CD8-positive, alpha-beta memory T cell (primary cell): ENCODE measurements at regions not wholly inside any gene's neighbourhood (a gene's known extent, or its start where the extent isn't known, plus 50 kb on each side); places are given as distances from the start of the nearest gene placed in this dataset.
A peak's percentile ranks its signal among the peaks of the same experiment; 100 is the strongest.

Source experiments
- CTCF ChIA-PET: fragments of 350-600 bp; sonication (Branson Sonifier 250); formaldehyde crosslinking; loops from one replicate; lab custom pipeline; 2021; ENCODE audit warnings: antibody characterized with exemption; lab: Charles Lee
- POLR2A ChIA-PET: fragments of 350-600 bp; sonication (Branson Sonifier 250); formaldehyde crosslinking; loops from one replicate; lab custom pipeline; 2021; ENCODE audit warnings: antibody characterized with exemption; lab: Charles Lee
- DNase-seq, 5 donors: peaks; one replicate each; pipeline versions ENCODE4 v3.0.0 to v3.0.0-alpha.2; 2020 to 2022; ENCODE audit warnings: mixed read lengths in 1 of 5
- H3K27ac ChIP-seq: one replicate; pipeline ENCODE4 v1.7.0; 2013; ENCODE audit warnings: low read depth, mild to moderate bottlenecking, low read length, moderate library complexity
- H3K27me3 ChIP-seq: 2 replicates; pipeline ENCODE4 v1.7.0; 2013; ENCODE audit warnings: low read length, mild to moderate bottlenecking; ENCODE audit not compliant: insufficient read depth, poor library complexity, severe bottlenecking
- H3K36me3 ChIP-seq: 2 replicates; pipeline ENCODE4 v1.7.0; 2013; ENCODE audit warnings: mild to moderate bottlenecking, low read length, moderate library complexity; ENCODE audit not compliant: insufficient read depth
- H3K4me1 ChIP-seq: 2 replicates; pipeline ENCODE4 v1.7.0; 2013; ENCODE audit warnings: mild to moderate bottlenecking, low read length, moderate library complexity; ENCODE audit not compliant: insufficient read depth
- H3K4me3 ChIP-seq: 2 replicates; pipeline ENCODE4 v1.7.0; 2013; ENCODE audit warnings: mild to moderate bottlenecking, low read length
- H3K9me3 ChIP-seq: 2 replicates; pipeline ENCODE4 v1.7.0; 2013; ENCODE audit warnings: mild to moderate bottlenecking, low read length
- H3K27ac Mint-ChIP-seq, 8 donors: one replicate each; pipeline ENCODE4 v1.8.0; 2020 to 2021; ENCODE audit warnings: mixed read lengths in 8 of 8, mild to moderate bottlenecking in 6 of 8, inconsistent platforms in 3 of 8, moderate library complexity in 3 of 8
- H3K27me3 Mint-ChIP-seq, 2 donors: one replicate each; pipeline ENCODE4 v1.8.0; 2020 to 2021; ENCODE audit warnings: mixed read lengths in 2 of 2, mild to moderate bottlenecking in 1 of 2, moderate library complexity in 1 of 2
- H3K36me3 Mint-ChIP-seq, 3 donors: one replicate each; pipeline ENCODE4 v1.8.0; 2020 to 2021; ENCODE audit warnings: mixed read lengths in 3 of 3, inconsistent platforms in 1 of 3, mild to moderate bottlenecking in 1 of 3
- H3K4me1 Mint-ChIP-seq, 3 donors: one replicate each; pipeline ENCODE4 v1.8.0; 2020 to 2021; ENCODE audit warnings: mixed read lengths in 3 of 3, inconsistent platforms in 1 of 3, mild to moderate bottlenecking in 1 of 3
- H3K4me3 Mint-ChIP-seq, 7 donors: one replicate each; pipeline ENCODE4 v1.8.0; 2020 to 2021; ENCODE audit warnings: mixed read lengths in 7 of 7, mild to moderate bottlenecking in 6 of 7, moderate library complexity in 4 of 7, inconsistent platforms in 2 of 7
- H3K9me3 Mint-ChIP-seq, 5 donors: one replicate each; pipeline ENCODE4 v1.8.0; 2020 to 2022; ENCODE audit warnings: mixed read lengths in 5 of 5, mild to moderate bottlenecking in 3 of 5, moderate library complexity in 2 of 5, inconsistent platforms in 1 of 5

DNA sequence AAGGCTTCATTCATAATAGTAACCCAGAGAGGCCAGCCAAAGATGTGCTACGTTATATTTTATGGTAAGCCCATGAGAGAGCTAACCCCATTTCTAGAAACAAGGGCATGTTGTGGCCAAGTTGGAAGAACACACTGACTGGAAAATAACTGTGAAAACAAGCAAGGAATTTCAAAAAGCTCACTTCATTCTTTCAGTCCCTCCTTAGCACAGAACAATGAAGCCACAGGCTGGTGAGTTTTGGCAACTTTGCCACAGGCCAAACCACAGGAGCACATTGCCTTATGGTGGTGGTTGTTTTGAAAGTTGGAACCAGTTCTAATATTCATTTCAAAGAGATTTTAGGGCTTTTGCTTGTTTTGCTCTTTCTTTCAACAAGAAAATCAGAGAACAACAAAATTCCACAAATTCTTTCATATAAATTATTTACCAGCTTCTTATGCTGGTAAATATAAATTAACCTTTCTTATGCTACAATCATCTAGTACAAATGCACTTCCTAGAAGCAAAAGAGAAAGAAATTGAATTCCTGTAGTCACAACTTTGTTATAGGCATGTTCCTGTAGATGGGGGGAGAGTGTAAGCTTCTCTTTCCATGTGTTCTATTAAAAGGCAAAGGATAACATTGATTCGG, 225.4 kb upstream of the RFX3 start:
- no peaks in the 10 kb centered on the region for H3K36me3 Mint-ChIP-seq
- peak overlapping the region in 3 of 8 donors; percentile 4 to 69 (median 21) for H3K27ac Mint-ChIP-seq
- ChIA-PET POLR2A (no interaction called here), CTCF (no interaction called here)
- H3K4me3 Mint-ChIP-seq, result no peak overlapping the region
- Histone ChIP-seq H3K27me3 (no peaks in the 10 kb centered on the region), H3K27ac (no peak overlapping the region), H3K4me1 (no peaks in the 10 kb centered on the region), H3K4me3 (no peak overlapping the region), H3K36me3 (no peaks in the 10 kb centered on the region), H3K9me3 (no peaks in the 10 kb centered on the region)
- H3K27me3 Mint-ChIP-seq, result peaks cover 1 to 5% of the 10 kb centered on the region in 2 donors
- no peaks in the 10 kb centered on the region for H3K9me3 Mint-ChIP-seq
- no peak for DNase-seq
- H3K4me1 Mint-ChIP-seq, result peaks cover 10 to 15% (median 10%) of the 10 kb centered on the region in 3 donors

GRCh38 chr9:3750321-3750720, 224.5 kb upstream of the RFX3 start:
- H3K27ac Mint-ChIP-seq, result no peak overlapping the region
- H3K36me3 Mint-ChIP-seq, result no peaks in the 10 kb centered on the region
- ChIA-PET CTCF (no interaction called here), POLR2A (no interaction called here)
- Histone ChIP-seq H3K4me1 (no peaks in the 10 kb centered on the region), H3K36me3 (no peaks in the 10 kb centered on the region), H3K27me3 (no peaks in the 10 kb centered on the region), H3K9me3 (no peaks in the 10 kb centered on the region), H3K4me3 (no peak overlapping the region), H3K27ac (no peak overlapping the region)
- H3K27me3 Mint-ChIP-seq, result peaks cover 1 to 12% of the 10 kb centered on the region in 2 donors
- H3K9me3 Mint-ChIP-seq, result no peaks in the 10 kb centered on the region
- no peak for DNase-seq
- peaks cover 10 to 15% (median 10%) of the 10 kb centered on the region in 3 donors for H3K4me1 Mint-ChIP-seq
- H3K4me3 Mint-ChIP-seq, result no peak overlapping the region

DNA sequence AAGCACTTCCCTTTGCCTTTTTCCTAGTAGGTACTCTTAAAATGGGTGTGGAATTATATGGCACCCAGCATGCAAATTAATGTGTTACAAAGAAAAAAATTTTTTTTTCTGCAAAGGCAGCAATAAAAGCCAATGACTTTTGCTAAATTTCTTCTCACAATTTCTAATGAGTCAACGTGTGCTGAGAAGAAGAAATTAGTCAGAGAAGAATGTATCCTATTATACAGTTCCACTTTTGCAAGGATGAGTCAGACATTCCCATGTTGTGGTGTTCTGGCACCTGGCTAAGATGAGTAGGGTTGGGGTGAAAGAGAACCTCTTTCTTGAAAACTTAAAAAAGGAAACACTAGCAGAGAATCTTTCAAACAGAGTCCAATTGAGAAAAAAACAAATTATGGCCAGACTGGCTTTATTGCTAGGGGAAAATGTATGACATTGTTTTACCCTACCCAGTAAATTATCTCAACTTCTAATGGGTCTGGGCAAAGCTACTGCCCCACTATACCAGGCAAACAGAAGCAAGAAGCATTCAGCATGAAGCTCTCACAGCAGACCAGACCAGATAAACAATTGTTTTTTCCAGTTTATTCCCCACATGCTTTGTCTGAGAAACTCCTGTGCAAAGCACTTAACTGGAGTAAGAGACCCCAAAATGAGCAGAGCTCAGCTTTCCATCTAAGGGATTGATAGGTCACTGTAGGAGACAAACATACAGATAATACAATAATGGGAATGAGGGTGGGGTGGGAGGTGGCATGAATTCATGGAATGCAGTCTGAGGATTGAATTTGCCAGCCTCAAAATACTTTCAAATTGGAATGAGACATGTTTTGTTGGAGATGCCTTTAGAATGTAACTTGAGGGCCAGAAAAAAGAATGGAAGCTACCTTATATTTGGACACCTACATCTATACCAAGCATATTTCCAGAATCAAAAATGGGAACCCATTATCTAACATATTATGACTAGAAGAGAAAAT, 220.8 kb upstream of the RFX3 start:
- H3K9me3 Mint-ChIP-seq, result no peaks in the 10 kb centered on the region
- DNase-seq, result no peak
- H3K27me3 Mint-ChIP-seq, result peaks cover 4 to 21% of the 10 kb centered on the region in 2 donors
- no peaks in the 10 kb centered on the region for H3K27me3 ChIP-seq
- H3K36me3 Mint-ChIP-seq, result no peaks in the 10 kb centered on the region
- H3K4me3 Mint-ChIP-seq, result no peak overlapping the region
- H3K27ac Mint-ChIP-seq, result no peak overlapping the region
- ChIA-PET POLR2A (no interaction called here), CTCF (no interaction called here)
- H3K36me3 ChIP-seq, result no peaks in the 10 kb centered on the region
- H3K4me1 Mint-ChIP-seq, result peaks cover 8 to 12% (median 9%) of the 10 kb centered on the region in 3 donors
- no peaks in the 10 kb centered on the region for H3K9me3 ChIP-seq
- no peak overlapping the region for H3K4me3 ChIP-seq
- H3K27ac ChIP-seq, result no peak overlapping the region
- H3K4me1 ChIP-seq, result no peaks in the 10 kb centered on the region

- Histone ChIP-seq H3K27me3 (no peaks in the 10 kb centered on the region), H3K27ac (no peak overlapping the region), H3K4me3 (no peak overlapping the region), H3K36me3 (no peaks in the 10 kb centered on the region), H3K9me3 (no peaks in the 10 kb centered on the region), H3K4me1 (no peaks in the 10 kb centered on the region)
- Mint-ChIP-seq H3K4me3 (no peak overlapping the region), H3K4me1 (no peaks in the 10 kb centered on the region), H3K36me3 (no peaks in the 10 kb centered on the region), H3K27me3 (peaks cover 3 to 21% of the 10 kb centered on the region in 2 donors), H3K9me3 (no peaks in the 10 kb centered on the region), H3K27ac (no peak overlapping the region)
- no peak for DNase-seq
- CTCF ChIA-PET, result no interaction called here
- POLR2A ChIA-PET, result no interaction called here
Observed at GRCh38 chr9:3743901-3744413, 218.2 kb upstream of the RFX3 start.

GRCh38 chr9:3742586-3742985, 216.8 kb upstream of the RFX3 start:
- Histone ChIP-seq H3K36me3 (no peaks in the 10 kb centered on the region), H3K4me1 (no peaks in the 10 kb centered on the region), H3K9me3 (no peaks in the 10 kb centered on the region), H3K27ac (no peak overlapping the region), H3K27me3 (no peaks in the 10 kb centered on the region), H3K4me3 (no peak overlapping the region)
- Mint-ChIP-seq H3K4me3 (no peak overlapping the region), H3K9me3 (no peaks in the 10 kb centered on the region), H3K36me3 (no peaks in the 10 kb centered on the region), H3K4me1 (no peaks in the 10 kb centered on the region), H3K27ac (no peak overlapping the region), H3K27me3 (peaks cover 2 to 18% of the 10 kb centered on the region in 2 donors)
- ChIA-PET POLR2A (no interaction called here), CTCF (no interaction called here)
- DNase-seq, result no peak

GRCh38 chr9:3741729-3742128, 215.9 kb upstream of the RFX3 start:
- Histone ChIP-seq H3K4me1 (no peaks in the 10 kb centered on the region), H3K27ac (no peak overlapping the region), H3K36me3 (no peaks in the 10 kb centered on the region), H3K4me3 (no peak overlapping the region), H3K9me3 (no peaks in the 10 kb centered on the region), H3K27me3 (no peaks in the 10 kb centered on the region)
- H3K27me3 Mint-ChIP-seq, result peaks cover 2 to 18% of the 10 kb centered on the region in 2 donors
- CTCF ChIA-PET, result no interaction called here
- DNase-seq, result no peak
- POLR2A ChIA-PET, result no interaction called here
- no peak overlapping the region for H3K4me3 Mint-ChIP-seq
- no peak overlapping the region for H3K27ac Mint-ChIP-seq
- H3K36me3 Mint-ChIP-seq, result no peaks in the 10 kb centered on the region
- H3K9me3 Mint-ChIP-seq, result no peaks in the 10 kb centered on the region
- H3K4me1 Mint-ChIP-seq, result no peaks in the 10 kb centered on the region

DNA sequence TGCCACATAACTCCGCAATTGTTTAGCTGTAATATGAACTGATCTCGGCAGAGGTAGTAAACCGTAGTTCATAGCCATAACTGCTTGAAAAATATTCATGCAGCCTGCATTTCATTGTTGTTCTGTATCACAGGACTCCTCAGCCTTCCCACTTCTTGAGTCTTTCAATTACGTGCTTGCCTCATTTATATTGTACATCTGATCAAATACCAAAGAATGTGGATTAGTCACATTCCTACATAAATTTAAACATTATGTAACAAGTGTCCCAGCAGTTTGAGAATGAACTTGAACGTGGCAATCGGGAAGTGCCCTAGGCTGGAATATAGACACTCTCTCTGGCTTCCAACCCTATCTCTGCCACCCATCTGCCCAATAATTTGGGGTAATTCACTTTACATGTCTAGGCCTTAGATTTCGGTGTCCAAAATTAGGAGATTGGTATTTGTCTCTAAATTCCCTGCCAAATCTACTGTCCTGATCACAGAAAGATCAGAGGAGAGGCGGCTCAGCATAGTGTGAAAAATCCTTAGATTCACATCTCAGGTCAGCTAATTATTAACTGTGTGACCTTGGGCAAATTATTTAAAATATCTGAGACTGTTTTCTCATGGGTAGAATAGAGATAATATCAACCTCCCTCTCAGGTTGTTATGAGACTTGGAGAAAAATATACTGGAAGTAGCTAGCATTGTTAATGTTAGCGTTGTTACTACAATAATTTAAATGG, 215.1 kb upstream of the RFX3 start:
- ChIA-PET POLR2A (no interaction called here), CTCF (no interaction called here)
- Mint-ChIP-seq H3K4me3 (no peak overlapping the region), H3K27ac (no peak overlapping the region), H3K27me3 (peaks cover 2 to 12% of the 10 kb centered on the region in 2 donors), H3K36me3 (no peaks in the 10 kb centered on the region), H3K4me1 (no peaks in the 10 kb centered on the region), H3K9me3 (no peaks in the 10 kb centered on the region)
- no peaks in the 10 kb centered on the region for H3K27me3 ChIP-seq
- H3K27ac ChIP-seq, result no peak overlapping the region
- no peak overlapping the region for H3K4me3 ChIP-seq
- H3K36me3 ChIP-seq, result no peaks in the 10 kb centered on the region
- H3K9me3 ChIP-seq, result no peaks in the 10 kb centered on the region
- H3K4me1 ChIP-seq, result no peaks in the 10 kb centered on the region
- DNase-seq, result no peak

DNA sequence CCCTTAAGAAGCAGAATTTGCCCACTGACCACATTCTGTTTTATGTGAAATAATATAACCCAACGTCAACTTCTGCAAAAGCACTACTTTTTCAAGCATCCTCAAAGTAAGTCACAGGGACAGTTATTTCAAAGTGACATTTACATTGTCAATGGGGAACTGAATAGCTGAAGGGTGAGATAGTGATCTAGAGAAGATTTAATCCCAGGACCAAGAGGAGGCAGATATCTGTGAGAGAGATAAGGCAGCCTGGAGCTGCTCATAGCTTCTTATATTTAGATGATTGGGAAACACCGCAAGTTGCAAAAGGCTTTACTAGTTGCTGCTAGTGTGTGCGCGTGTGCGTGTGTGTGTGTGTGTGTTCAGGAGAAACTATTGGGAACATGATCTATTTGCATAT, 210.4 kb upstream of the RFX3 start:
- CTCF ChIA-PET, result no interaction called here
- Histone ChIP-seq H3K27me3 (no peaks in the 10 kb centered on the region), H3K4me3 (no peak overlapping the region), H3K9me3 (no peaks in the 10 kb centered on the region), H3K27ac (no peak overlapping the region), H3K4me1 (no peaks in the 10 kb centered on the region), H3K36me3 (no peaks in the 10 kb centered on the region)
- no peak overlapping the region for H3K4me3 Mint-ChIP-seq
- no peak for DNase-seq
- peaks cover 5 to 9% (median 7%) of the 10 kb centered on the region in 3 donors for H3K4me1 Mint-ChIP-seq
- POLR2A ChIA-PET, result no interaction called here
- H3K27ac Mint-ChIP-seq, result no peak overlapping the region
- no peaks in the 10 kb centered on the region for H3K27me3 Mint-ChIP-seq
- H3K9me3 Mint-ChIP-seq, result no peaks in the 10 kb centered on the region
- no peaks in the 10 kb centered on the region for H3K36me3 Mint-ChIP-seq
